ENCODE measurements at regions not wholly inside any gene's neighbourhood (a gene's known extent, or its start where the extent isn't known, plus 50 kb on each side); places are given as distances from the start of the nearest gene placed in this dataset.
A peak's percentile ranks its signal among the peaks of the same experiment; 100 is the strongest.

DNA sequence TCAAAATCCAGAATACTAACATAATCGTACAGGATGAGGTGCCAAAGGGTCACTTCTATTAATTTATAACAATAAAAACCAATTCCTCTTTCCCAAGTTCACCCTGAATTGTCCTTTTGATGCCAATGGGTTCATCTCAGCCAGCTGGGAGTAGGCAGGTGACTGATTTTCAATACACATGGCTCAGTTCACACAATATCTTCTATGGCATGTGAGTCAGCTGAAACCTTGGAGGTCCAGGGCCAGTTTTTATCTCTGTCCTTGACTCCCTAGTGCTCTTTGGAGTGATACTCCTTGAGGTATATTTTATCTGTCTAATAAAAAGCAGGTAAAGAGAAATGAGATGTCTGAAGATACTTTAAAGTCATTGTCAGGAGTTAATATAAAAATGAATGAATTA, 186.6 kb downstream of the SMC2 start:
- Histone ChIP-seq H3K36me3 (replicated peaks; ENCODE audit: insufficient read depth, low read depth) (no peaks in the 10 kb centered on the region), H3K79me2 (no peaks in the 10 kb centered on the region), H3K4me2 (no peak overlapping the region), H3K9me3 (ENCODE audit: low read depth) (no peaks in the 10 kb centered on the region), H2AFZ (no peak overlapping the region), H3K4me1 (ENCODE audit: insufficient read depth) (no peaks in the 10 kb centered on the region), H3K27me3 (no peaks in the 10 kb centered on the region), H3K4me3 (no peak overlapping the region), H3K27ac (no peak overlapping the region), H4K20me1 (ENCODE audit: insufficient read depth, poor library complexity, severe bottlenecking) (no peaks in the 10 kb centered on the region), H3K9me2 (replicated peaks; ENCODE audit: insufficient read depth) (no peaks in the 10 kb centered on the region)
- no peak for DNase-seq (ENCODE audit: low spot score)
- 80% methylated on average over 1 of the region's 1 CpG for WGBS (ENCODE audit: low lambda C conversion rate, missing lambda C conversion rate)
- TF ChIP-seq EZH2phosphoT487 (IDR thresholded peaks at IDR 0.05; ENCODE audit: low read depth, severe bottlenecking, unreplicated experiment) (no peak), EZH2 (IDR thresholded peaks at IDR 0.05; ENCODE audit: borderline replicate concordance) (no peak)
- TF ChIP-seq, protein P1, sequence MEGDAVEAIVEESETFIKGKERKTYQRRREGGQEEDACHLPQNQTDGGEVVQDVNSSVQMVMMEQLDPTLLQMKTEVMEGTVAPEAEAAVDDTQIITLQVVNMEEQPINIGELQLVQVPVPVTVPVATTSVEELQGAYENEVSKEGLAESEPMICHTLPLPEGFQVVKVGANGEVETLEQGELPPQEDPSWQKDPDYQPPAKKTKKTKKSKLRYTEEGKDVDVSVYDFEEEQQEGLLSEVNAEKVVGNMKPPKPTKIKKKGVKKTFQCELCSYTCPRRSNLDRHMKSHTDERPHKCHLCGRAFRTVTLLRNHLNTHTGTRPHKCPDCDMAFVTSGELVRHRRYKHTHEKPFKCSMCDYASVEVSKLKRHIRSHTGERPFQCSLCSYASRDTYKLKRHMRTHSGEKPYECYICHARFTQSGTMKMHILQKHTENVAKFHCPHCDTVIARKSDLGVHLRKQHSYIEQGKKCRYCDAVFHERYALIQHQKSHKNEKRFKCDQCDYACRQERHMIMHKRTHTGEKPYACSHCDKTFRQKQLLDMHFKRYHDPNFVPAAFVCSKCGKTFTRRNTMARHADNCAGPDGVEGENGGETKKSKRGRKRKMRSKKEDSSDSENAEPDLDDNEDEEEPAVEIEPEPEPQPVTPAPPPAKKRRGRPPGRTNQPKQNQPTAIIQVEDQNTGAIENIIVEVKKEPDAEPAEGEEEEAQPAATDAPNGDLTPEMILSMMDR (IDR thresholded peaks at IDR 0.05; ENCODE audit: poor library complexity) = no peak

- no peak overlapping the region for H3K4me2 ChIP-seq
- TF ChIP-seq EZH2 (IDR thresholded peaks at IDR 0.05; ENCODE audit: borderline replicate concordance) (no peak), EZH2phosphoT487 (IDR thresholded peaks at IDR 0.05; ENCODE audit: low read depth, severe bottlenecking, unreplicated experiment) (no peak)
- TF ChIP-seq, protein P1 (IDR thresholded peaks at IDR 0.05; ENCODE audit: poor library complexity) = no peak
- WGBS (ENCODE audit: low lambda C conversion rate, missing lambda C conversion rate) = 82% methylated on average over 1 of the region's 1 CpG
- H2AFZ ChIP-seq = no peak overlapping the region
- H3K4me1 ChIP-seq (ENCODE audit: insufficient read depth) = no peaks in the 10 kb centered on the region
- H4K20me1 ChIP-seq (ENCODE audit: insufficient read depth, poor library complexity, severe bottlenecking) = no peaks in the 10 kb centered on the region
- no peak for DNase-seq (ENCODE audit: low spot score)
- H3K9me2 ChIP-seq (replicated peaks; ENCODE audit: insufficient read depth) = no peaks in the 10 kb centered on the region
- no peaks in the 10 kb centered on the region for H3K27me3 ChIP-seq
- no peaks in the 10 kb centered on the region for H3K79me2 ChIP-seq
- no peaks in the 10 kb centered on the region for H3K9me3 ChIP-seq (ENCODE audit: low read depth)
- peak overlapping the region; percentile 2 for H3K27ac ChIP-seq
- H3K4me3 ChIP-seq = no peak overlapping the region
- no peaks in the 10 kb centered on the region for H3K36me3 ChIP-seq (replicated peaks; ENCODE audit: insufficient read depth, low read depth)
Measured at GRCh38 chr9:104286187-104286586, 192.1 kb downstream of the SMC2 start.

- no peaks in the 10 kb centered on the region for H3K4me1 ChIP-seq (ENCODE audit: insufficient read depth)
- DNase-seq (ENCODE audit: low spot score) = no peak
- no peaks in the 10 kb centered on the region for H3K79me2 ChIP-seq
- H3K4me2 ChIP-seq = no peak overlapping the region
- no peak overlapping the region for H2AFZ ChIP-seq
- WGBS (ENCODE audit: low lambda C conversion rate, missing lambda C conversion rate) = 59% methylated on average over 2 of the region's 2 CpGs
- H3K4me3 ChIP-seq = no peak overlapping the region
- H4K20me1 ChIP-seq (ENCODE audit: insufficient read depth, poor library complexity, severe bottlenecking) = no peaks in the 10 kb centered on the region
- no peaks in the 10 kb centered on the region for H3K36me3 ChIP-seq (replicated peaks; ENCODE audit: insufficient read depth, low read depth)
- H3K27ac ChIP-seq = peak overlapping the region; percentile 2
- no peaks in the 10 kb centered on the region for H3K27me3 ChIP-seq
- TF ChIP-seq EZH2 (IDR thresholded peaks at IDR 0.05; ENCODE audit: borderline replicate concordance) = no peak
- no peak for TF ChIP-seq EZH2phosphoT487 (IDR thresholded peaks at IDR 0.05; ENCODE audit: low read depth, severe bottlenecking, unreplicated experiment)
- TF ChIP-seq, protein P1 (IDR thresholded peaks at IDR 0.05; ENCODE audit: poor library complexity) = no peak
- no peaks in the 10 kb centered on the region for H3K9me3 ChIP-seq (ENCODE audit: low read depth)
- no peaks in the 10 kb centered on the region for H3K9me2 ChIP-seq (replicated peaks; ENCODE audit: insufficient read depth)
Measured at GRCh38 chr9:104286799-104287198, 192.7 kb downstream of the SMC2 start.

All from hepatocyte (in vitro differentiated cells).